Suprapubic skin (tissue), 4 donors: ENCODE measurements at regions not wholly inside any gene's neighbourhood (a gene's known extent, or its start where the extent isn't known, plus 50 kb on each side); places are given as distances from the start of the nearest gene placed in this dataset.
A peak's percentile ranks its signal among the peaks of the same experiment; 100 is the strongest.

ENCODE experiments used
- DNase-seq, 2 donors: peaks; one replicate each; pipeline ENCODE4 v3.0.0-alpha.2; 2019; ENCODE audit warnings: low spot score in 2 of 2
- H3K27ac ChIP-seq: fragments of 200-600 bp; sonication (generic); one replicate; pipeline ENCODE4 v1.5.1; 2019
- H3K27me3 ChIP-seq: fragments of 200-600 bp; sonication (generic); one replicate; pipeline ENCODE4 v1.5.1; 2019
- H3K36me3 ChIP-seq: fragments of 200-600 bp; sonication (generic); one replicate; pipeline ENCODE4 v1.5.1; 2019
- H3K4me1 ChIP-seq: fragments of 200-600 bp; sonication (generic); one replicate; pipeline ENCODE4 v1.5.1; 2019
- H3K4me3 ChIP-seq: fragments of 200-600 bp; sonication (generic); one replicate; pipeline ENCODE4 v1.5.1; 2019; ENCODE audit warnings: mild to moderate bottlenecking
- H3K9me3 ChIP-seq: fragments of 200-600 bp; sonication (generic); one replicate; pipeline ENCODE4 v1.5.1; 2019
- CTCF ChIP-seq, 2 donors: fragments of 200-600 bp in 1 of 2; fragments of 450-650 bp in 1 of 2; sonication (generic) in 1 of 2; IDR thresholded peaks; one replicate each; pipeline ENCODE4 v1.5.1; 2016 to 2019; ENCODE audit warnings: antibody characterized with exemption in 2 of 2, mild to moderate bottlenecking in 1 of 2, moderate library complexity in 1 of 2
- EP300 ChIP-seq: sonication (generic); formaldehyde crosslinking; IDR thresholded peaks from one replicate; pipeline ENCODE4 v1.6.1; 2017; ENCODE audit warnings: antibody characterized with exemption
- POLR2A ChIP-seq, 2 donors: fragments of 450-650 bp; IDR thresholded peaks; one replicate each; pipeline ENCODE4 v1.6.1; 2017; ENCODE audit warnings: antibody characterized with exemption in 2 of 2, mild to moderate bottlenecking in 2 of 2, moderate library complexity in 2 of 2
- POLR2AphosphoS5 ChIP-seq, 3 donors: sonication (generic); formaldehyde crosslinking; IDR thresholded peaks; one replicate each; pipeline ENCODE4 v1.6.1; 2017; ENCODE audit warnings: antibody characterized with exemption in 3 of 3
- WGBS: methylation state at CpG from one replicate; pipeline ENCODE4 v1.1.5; 2018; 5-methylcytosine and 5-hydroxymethylcytosine counted together

- Histone ChIP-seq H3K27ac (peak overlapping the region; percentile 70), H3K9me3 (no peaks in the 10 kb centered on the region), H3K36me3 (no peaks in the 10 kb centered on the region), H3K4me1 (peaks cover 29% of the 10 kb centered on the region), H3K4me3 (no peak overlapping the region), H3K27me3 (no peaks in the 10 kb centered on the region)
- TF ChIP-seq CTCF (IDR thresholded peaks at IDR 0.05) (no peak), POLR2AphosphoS5 (IDR thresholded peaks at IDR 0.05) (peak in 1 of 3 donors; percentile 30)
- DNase-seq: peak in 1 of 2 donors; percentile 72
- 22% methylated on average over 6 of the region's 6 CpGs for WGBS
Measured at GRCh38 chr12:92553389-92553788, 149.4 kb upstream of the PLEKHG7 start.

DNA sequence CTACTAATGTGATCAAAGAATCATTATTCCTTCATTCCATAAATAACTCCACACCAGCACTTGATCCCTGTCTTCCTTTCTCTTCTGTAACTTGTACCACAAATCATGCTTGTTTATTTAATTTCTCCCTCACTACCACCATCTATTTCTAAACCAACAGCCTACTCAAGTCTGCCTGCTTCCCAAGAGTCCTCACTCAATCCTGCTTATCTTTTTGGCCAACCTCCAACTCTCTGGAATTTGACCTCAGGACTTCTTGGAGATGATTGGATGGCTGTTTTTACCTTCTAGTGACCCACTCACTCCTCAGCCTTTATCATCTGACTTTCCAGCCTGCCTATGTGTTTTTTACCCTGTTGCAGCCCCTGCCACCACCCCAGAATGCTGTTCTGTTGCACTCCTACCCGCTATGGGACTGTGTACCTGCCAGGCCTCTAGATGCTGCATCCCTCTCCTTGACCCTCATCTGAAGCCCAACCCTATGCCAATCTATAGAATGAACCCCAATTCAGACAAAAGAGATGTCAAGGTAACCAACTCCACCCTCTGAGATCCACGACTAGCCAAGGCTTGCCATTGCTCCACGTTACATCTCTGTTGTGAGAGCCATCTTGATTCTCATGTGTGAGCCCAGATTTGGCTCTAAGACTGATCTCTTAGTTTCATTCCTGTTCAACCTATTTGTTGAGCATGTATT is 150.2 kb upstream of the PLEKHG7 start:
- Histone ChIP-seq H3K27ac (peak overlapping the region; percentile 70), H3K27me3 (no peaks in the 10 kb centered on the region), H3K9me3 (no peaks in the 10 kb centered on the region), H3K36me3 (no peaks in the 10 kb centered on the region), H3K4me1 (peaks cover 31% of the 10 kb centered on the region), H3K4me3 (no peak overlapping the region)
- no peak for TF ChIP-seq EP300
- TF ChIP-seq POLR2AphosphoS5 (IDR thresholded peaks at IDR 0.05): no peak
- TF ChIP-seq POLR2A (IDR thresholded peaks at IDR 0.05): no peak
- TF ChIP-seq CTCF (IDR thresholded peaks at IDR 0.05): no peak
- 84% methylated on average over 3 of the region's 3 CpGs for WGBS
- no peak for DNase-seq

DNA sequence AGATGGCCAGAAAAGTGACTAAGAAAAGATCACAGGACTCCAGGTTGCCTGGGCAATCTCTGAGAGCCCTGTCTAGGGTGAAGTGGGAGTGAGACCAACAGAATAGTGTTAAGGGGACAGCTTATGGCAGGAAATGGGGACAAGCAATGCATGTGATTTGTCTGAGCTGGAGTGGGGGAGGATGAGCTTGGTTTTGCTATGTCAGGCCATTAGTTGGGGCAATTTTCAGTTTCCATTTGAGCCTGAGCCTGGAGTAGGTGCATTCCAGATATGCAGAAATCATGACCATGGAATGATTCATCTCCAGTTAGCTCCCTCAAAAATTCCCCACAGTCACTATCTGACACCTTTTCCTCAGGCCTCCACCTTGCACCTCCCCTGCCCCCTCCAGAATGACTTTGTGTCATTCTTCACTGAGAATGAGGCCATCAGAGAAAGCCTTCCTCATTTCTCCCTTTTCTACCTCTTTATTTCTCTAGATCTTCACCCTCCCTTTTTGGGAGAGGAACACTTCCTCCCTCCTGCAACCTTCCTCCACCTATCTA is 150.9 kb upstream of the PLEKHG7 start:
- Histone ChIP-seq H3K4me3 (no peak overlapping the region), H3K36me3 (no peaks in the 10 kb centered on the region), H3K27me3 (no peaks in the 10 kb centered on the region), H3K9me3 (no peaks in the 10 kb centered on the region), H3K4me1 (peaks cover 32% of the 10 kb centered on the region), H3K27ac (no peak overlapping the region)
- TF ChIP-seq CTCF (IDR thresholded peaks at IDR 0.05): no peak
- no peak for TF ChIP-seq EP300
- no peak for TF ChIP-seq POLR2A (IDR thresholded peaks at IDR 0.05)
- TF ChIP-seq POLR2AphosphoS5 (IDR thresholded peaks at IDR 0.05): no peak
- DNase-seq: no peak

GRCh38 chr12:92551210-92551609 is 151.6 kb upstream of the PLEKHG7 start:
- no peak for TF ChIP-seq POLR2AphosphoS5 (IDR thresholded peaks at IDR 0.05)
- no peak for TF ChIP-seq EP300
- no peak for TF ChIP-seq POLR2A (IDR thresholded peaks at IDR 0.05)
- no peak for TF ChIP-seq CTCF (IDR thresholded peaks at IDR 0.05)
- Histone ChIP-seq H3K36me3 (no peaks in the 10 kb centered on the region), H3K27me3 (no peaks in the 10 kb centered on the region), H3K27ac (no peak overlapping the region), H3K4me1 (peaks cover 32% of the 10 kb centered on the region), H3K4me3 (no peak overlapping the region), H3K9me3 (no peaks in the 10 kb centered on the region)
- no peak for DNase-seq
- 96% methylated on average over 3 of the region's 3 CpGs for WGBS

DNA sequence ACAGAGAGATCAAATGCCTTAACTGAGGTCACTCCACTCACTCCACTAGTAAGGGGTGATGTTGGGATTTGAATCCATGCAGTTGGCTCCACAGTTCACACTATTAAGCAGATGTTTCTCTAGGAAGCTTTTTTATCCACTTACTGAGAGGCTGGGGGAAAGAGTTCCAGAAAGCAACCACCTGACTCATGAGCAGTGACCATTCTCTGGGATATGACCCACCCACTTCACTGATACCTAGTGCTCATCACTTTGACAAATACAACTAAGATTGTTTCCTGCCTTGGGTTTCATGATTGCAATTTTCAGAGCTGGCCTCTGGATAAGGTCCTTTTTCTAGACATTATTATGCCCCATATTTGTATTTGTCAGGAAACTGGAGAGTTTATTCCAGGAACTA is 152.1 kb upstream of the PLEKHG7 start:
- Histone ChIP-seq H3K4me1 (peaks cover 32% of the 10 kb centered on the region), H3K27me3 (no peaks in the 10 kb centered on the region), H3K27ac (no peak overlapping the region), H3K9me3 (no peaks in the 10 kb centered on the region), H3K36me3 (no peaks in the 10 kb centered on the region), H3K4me3 (no peak overlapping the region)
- no peak for DNase-seq
- TF ChIP-seq EP300 (no peak), CTCF (IDR thresholded peaks at IDR 0.05) (no peak), POLR2A (IDR thresholded peaks at IDR 0.05) (no peak), POLR2AphosphoS5 (IDR thresholded peaks at IDR 0.05) (no peak)
